NCI-H2227 treated with DMSO at 0.1 percent for 48 hours (cell line): ENCODE measurements at regions not wholly inside any gene's neighbourhood (a gene's known extent, or its start where the extent isn't known, plus 50 kb on each side); places are given as distances from the start of the nearest gene placed in this dataset.
"Not testable (repeated sequence)": the region's sequence is repeated elsewhere in the genome, so short reads cannot be mapped to it uniquely, and the experiment has no call there.

Source experiments
- DNase-seq: peaks from one replicate; lab custom pipeline; 2025; lab: John Stamatoyannopoulos, UW

DNA sequence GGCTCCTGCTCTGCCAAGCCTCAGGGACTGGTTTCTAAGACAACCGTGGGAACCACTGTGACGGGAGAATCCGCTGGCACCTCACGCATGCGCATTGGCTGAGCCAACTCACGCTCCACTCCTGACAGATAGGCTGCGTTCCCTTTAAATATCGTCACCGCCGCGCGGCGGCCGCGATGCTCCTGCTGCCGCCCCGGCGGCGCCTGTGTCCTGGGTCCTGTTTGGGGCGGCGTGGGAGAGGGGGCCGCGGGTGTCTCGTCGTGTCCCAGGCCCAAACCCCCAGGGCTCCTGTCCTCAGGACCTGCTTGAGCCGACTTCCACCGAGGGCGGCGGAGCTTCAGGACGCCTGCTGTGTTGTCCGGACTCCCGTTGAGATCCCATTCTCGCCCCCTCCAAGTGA is 684.8 kb upstream of the TPTE start:
- DNase-seq = not testable (repeated sequence)

DNA sequence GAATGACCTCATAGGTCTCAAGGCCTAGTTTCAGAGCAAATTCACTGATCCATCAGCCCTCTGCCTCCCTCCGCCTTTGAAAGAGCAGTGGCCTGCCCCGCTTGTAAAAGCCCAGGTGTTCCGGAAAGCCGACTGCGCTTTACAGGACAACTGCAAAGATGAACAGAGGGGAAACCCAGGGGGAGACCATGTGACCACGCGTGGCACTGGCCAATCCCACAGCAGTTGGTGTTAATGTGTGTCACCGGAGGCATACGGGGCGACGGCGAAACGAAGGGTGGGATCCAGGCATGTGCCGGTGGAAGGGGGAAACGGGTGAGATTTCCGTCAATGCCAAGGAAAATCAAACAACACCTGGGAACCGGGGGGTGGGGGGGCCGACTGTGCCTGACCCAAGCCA is 684.4 kb upstream of the TPTE start:
- not testable (repeated sequence) for DNase-seq

DNA sequence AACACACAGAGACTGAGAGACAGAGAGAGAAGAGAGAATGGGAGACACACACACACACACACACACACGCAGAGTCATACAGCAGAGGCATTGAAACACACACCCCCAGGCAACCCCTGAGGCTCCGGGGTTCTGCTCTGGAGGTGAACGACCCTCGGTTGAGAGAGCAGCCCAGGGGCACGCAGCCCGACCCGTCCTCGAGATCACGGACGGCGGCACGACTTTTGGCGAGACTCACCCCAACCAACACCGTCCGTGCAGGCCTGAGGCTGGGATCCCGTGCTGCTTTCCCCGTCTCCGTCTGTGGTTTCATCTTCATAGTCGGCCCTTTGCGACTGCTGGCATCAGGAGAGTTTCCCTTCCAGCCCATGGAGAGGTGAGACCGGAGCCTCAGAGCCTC is 683.9 kb upstream of the TPTE start:
- not testable (repeated sequence) for DNase-seq

DNA sequence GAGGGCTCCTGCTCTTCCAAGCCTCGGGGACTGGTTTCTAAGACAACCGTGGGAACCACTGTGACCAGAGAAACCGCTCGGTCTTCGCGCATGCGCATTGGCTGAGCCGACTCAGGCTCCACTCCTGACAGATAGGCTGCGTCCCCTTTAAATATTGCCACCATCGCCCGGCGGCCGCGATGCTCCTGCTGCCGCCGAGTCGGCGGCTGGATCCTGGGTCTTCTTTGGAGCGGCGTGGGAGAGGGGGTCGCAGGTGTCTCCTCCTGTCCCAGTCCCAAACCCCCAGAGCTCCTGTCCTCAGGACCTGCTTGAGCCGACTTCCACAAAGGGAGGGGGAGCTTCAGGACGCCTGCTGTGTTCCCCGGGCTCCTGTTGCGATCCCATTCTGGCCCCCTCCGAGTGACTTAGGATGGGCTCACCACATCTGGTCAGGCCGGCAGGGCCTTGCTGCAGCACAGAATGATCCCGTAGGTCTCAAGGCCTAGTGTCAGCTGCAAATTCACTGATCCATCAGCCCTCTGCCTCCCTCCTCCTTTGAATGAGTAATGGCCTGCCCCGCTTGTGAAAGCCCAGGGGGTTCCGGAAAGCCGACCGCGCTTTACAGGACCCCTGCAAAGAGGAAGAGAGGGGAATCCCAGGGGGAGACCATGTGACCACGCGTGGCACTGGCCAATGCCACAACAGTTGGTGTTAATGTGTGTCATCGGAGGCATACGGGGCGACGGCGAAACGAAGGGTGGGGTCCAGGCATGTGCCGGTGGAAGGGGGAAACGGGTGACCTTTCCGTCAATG is 683.2 kb upstream of the TPTE start:
- DNase-seq = peak; percentile 8

DNA sequence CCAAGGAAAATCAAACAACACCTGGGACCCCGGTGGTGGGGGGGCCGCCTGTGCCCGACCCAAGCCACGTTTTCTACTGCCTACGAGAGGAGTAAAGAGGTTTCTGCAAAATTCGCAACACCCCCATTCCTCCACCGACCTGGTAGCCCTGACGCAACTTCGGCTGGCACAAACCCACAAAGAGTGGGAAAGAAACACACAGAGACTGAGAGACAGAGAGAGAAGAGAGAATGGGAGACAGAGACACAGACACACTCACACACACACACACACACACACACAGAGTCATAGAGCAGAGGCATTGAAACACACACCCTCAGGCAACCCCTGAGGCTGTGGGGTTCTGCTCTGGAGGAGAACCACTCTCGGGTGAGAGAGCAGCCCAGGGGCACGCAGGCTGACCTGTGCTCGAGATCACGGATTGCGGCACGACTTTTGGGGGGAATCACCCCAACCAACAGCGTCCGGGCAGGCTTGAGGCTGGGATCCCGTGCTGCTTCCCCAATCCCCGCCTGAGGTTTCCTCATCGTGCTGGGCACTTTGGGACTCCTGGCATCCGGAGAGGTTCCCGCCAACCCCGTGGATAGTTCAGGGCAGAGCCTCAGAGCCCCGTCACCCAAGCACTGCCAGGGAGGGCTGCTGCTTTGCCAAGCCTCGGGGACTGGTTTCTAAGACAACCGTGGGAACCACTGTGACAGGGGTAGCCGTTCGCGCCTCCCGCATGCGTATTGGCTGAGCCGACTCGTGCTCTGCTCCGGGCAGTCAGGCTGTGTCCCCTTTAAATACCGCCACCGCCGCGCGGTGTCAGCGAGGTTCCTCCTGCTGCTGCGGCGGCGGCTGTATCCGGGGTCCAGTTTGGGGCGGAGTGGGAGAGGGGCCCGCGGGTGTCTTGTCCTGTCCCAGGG is 682.4 kb upstream of the TPTE start:
- DNase-seq = no peak

DNA sequence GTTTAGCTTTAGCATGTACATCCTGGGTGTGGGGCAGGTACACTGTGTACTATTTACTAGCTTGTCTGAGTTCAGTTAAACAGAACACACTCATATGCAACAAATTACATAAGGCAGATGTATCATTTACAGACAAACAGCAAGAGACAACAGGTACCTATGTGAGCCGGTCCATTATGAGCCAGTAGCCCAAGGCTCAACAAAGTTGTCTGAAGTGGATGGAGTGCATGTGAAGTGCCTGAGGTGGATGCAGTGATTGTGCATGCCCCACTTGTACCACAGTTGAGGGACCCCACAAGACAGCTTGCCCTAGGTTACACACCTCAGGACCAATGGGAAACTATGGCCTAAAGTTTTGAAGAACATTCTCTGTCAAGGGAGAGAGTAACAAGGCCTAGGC is 677.3 kb upstream of the TPTE start:
- not testable (repeated sequence) for DNase-seq

DNA sequence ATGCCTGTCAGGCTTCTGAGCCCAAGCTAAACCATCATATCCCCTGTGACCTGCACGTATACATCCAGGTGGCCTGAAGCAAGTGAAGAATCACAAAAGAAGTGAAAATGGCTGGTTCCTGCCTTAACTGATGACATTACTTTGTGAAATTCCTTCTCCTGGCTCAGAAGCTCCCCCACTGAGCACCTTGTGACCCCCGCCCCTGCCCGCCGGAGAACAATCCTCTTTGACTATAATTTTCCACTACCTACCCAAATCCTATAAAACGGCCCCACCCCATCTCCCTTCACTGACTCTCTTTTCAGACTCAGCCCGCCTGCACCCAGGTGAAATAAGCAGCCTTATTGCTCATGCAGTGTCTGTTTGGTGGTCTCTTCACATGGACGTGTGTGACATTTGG is 673.9 kb upstream of the TPTE start:
- not testable (repeated sequence) for DNase-seq

DNA sequence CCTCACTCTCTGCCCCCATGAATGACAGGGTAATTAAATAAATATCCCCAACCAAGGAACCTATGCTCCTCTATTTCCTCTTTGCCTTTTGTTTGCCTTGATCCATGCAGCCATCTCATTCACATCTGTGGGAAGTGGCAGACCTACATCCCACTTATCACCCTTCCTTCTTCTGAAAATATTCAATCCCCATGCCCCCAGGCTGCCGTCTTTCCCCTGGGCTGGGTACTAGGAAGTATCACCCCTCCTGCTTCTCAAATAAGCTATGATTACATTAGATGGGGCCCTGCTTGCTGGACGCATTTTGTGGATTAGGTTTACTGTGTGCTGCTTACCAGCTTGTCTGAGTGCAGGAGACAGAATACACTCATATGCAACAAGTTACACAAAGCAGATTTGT is 670.2 kb upstream of the TPTE start:
- DNase-seq = not testable (repeated sequence)

DNA sequence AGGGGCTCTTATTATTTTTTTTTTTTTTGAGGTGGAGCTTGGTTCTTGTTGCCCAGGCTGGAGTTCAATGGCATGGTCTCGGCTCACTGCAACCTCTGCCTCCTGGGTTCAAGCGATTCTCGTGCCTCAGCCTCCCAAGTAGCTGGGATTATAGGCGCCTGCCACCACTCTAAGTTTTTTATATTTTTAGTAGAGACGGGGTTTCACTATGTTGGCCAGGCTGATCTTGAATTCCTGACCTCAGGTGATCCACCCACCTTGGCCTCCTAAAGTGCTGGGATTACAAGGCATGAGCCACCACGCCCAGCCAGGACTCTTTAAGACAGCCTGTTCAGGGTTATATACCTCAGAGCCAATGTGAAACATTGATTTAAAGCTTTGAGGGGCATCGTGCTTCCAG is 669.7 kb upstream of the TPTE start:
- not testable (repeated sequence) for DNase-seq

DNA sequence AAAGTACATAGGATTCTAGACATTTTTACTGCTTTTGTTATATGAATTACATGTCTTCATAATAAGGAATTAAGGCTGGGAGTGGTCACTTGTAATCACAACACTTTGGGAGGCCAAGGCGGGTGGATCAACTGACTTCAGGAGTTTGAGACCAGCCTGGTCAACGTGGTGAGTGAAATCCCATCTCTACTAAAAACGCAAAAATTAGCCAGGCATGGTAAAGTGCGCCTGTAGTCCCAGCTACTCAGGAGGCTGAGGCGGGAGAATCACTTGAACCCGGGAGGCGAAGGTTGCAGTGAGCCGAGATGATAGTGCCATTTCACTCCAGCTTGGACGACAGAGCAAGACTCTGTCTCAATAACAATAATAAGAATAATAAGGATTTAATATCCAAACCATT is 663.8 kb upstream of the TPTE start:
- DNase-seq = not testable (repeated sequence)

DNA sequence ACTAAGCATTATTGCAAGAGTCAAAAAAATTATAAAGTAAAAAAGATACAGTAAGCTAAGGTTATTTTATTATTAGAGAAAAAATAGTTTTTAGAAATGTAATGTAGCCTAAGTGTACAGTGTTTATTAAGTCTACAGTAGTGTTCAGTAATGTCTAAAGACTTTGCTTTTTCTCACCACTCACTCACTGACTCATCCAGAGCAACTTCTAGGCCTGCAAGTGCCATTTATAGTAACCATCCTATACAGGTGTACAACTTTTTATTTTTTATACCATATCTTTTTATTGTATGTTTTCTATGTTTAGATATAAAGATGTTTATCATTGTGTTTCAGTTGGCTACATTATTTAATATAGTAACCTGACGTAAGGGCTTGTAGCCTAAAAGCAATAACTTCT is 661.5 kb upstream of the TPTE start:
- DNase-seq = not testable (repeated sequence)

DNA sequence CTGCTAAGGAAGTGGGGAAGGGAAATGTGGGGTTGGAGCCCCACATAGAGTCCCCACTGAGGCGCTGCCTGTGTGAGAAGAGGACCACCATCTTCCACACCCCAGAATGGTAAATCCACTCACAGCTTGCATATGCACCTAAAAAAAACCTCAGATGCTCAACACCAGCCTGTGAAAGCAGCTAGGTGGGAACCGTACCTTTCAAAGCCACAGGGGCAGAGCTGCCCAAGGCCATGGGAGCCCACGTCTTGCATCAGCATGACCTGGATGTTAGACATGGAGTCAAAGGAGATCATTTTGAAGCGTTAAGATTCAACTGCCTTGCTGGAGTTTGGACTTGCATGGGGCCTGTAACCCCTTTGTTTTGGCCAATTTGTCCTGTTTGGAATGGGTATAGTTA is 658.9 kb upstream of the TPTE start:
- DNase-seq = not testable (repeated sequence)

DNA sequence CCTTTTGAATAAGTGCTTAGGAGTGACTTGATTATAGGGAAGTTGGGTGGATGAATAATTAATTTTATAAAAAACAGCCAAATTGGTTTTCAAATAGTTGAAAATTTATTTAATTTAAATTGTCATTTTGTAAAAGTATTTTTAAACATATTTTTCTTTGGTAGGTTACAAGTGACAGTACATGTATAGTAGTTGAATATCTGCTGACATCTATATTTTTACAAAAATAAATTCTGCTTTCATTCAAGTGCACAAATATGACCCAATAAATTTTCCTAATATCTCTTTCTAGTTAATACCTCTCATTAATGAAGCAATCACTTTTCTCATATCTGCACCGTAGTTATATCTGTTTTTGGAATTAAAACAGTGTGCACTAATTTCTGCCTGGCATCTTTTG is 653.6 kb upstream of the TPTE start:
- not testable (repeated sequence) for DNase-seq

DNA sequence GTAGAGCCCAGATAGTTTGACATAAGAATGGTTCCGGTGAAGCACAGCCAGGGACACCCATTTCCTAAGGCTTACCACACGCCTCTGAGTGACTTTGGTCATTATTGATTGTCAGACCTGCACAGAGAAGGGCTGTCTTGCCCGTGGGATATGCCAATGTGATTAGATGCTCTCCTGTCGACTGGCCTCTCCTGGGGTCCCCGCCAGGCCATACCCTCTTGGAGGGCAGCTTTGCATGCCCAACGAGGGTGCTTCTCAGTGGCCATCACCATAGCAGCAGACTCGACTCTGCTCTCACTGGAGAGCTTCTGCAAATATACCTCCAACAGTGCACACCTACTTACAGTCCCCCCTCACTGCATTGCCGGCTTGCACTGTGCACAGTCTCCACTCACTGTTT is 648.3 kb upstream of the TPTE start:
- not testable (repeated sequence) for DNase-seq

DNA sequence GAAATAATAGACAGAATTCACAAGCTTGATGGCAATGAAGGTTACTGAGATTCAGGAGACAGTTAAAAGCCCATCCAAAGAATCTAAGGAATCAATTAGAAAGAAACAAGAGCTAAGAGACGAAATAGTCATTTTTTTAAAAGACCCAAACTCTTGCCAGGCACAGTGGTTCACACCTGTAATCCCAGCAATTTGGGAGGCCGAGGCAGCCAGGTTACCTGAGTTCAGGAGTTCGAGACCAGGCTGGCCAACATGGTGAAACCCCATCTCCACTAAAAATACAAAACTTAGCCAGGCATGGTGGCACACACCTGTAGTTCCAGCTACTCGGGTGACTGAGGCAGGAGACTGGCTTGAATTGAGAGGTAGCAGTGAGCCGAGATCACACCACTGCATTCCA is 647.2 kb upstream of the TPTE start:
- DNase-seq = not testable (repeated sequence)

DNA sequence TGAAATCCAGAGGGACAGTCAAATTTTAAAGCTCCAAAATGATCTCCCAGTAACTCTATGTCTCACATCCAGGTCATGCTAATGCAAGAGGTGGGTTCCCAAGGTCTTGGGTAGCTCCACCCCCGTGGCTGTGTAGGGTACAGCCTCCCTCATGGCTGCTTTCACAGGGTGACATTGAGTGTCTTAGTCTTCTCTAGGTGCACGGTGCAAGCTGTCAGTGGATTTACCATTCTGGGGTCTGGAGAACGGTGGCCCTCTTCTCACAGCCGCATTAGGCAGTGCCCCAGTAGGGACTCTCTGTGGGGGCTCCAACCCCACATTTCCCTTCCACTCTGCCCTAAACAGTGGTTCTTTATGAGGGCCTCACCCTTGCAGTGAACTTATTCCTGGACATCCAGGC is 640.0 kb upstream of the TPTE start:
- not testable (repeated sequence) for DNase-seq

DNA sequence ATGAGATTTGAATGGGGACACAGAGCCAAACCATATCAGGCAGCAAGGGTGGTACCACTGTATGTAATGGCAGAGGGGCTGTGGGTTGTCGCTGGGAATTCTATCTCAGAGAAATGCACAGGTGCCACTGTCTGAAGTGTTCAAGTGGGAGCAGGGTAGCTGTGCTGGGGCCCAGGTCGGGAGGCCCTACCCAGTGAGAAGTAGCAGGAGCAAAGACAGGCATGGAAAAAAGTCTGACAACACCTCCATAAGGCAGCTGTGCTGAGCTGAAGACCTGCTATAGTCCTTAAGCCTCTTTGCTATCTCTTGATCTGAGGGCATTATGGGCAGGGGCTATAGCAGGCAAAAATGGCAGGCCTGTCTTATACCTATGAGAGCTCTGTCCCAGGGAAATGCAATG is 638.3 kb upstream of the TPTE start:
- not testable (repeated sequence) for DNase-seq

DNA sequence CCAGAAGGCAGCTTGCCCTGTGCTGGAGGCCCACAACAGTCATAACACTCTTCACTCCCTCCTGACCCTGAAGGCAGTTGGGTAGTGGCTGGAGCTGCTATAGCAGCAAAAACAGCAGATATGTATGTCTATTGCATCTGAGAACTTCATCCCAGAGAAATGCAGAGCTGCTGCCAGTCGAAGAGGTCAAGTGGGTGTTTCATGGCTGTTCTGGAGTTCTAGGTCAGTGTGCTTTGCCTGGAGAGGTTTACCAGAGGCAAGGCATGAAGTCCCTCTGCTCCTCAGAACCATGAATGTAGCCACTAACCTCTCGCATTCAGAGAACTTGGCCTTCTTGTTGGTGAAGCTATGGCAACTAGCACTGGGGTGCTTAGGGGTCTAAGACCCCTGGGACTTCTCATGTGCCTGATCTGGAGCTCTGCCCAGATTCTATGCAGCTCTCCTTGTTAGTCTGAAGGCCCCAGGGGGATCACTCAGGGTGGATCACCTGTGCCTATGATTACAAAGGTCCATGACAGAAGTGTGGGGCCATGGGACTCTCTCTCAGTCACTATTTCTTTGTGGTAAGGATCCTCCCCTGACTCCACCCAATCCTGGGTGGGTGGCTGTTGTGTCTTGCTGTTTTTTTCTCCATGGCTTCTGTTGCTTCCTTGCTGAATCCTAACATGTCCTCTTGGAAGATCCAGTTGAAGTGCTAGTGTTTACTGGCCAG is 637.7 kb upstream of the TPTE start:
- DNase-seq = not testable (repeated sequence)

DNA sequence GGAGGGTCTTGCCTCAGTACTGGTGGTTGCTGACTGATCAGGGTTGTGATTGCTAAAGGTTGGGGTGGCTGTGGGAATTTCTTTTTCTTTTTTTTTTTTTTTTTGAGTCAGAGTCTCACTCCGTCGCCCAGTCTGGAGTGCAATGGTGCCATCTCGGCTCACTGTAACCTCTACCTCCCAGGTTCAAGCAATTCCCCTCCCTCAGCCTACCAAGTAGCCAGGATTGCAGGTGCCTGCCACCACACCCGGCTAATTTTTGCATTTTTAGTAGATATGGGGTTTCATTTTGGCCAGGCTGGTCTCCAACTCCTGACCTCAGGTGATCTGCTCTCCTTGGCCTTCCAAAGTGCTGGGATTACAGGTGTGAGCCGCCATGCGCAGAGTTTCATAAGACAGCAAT is 632.9 kb upstream of the TPTE start:
- not testable (repeated sequence) for DNase-seq

DNA sequence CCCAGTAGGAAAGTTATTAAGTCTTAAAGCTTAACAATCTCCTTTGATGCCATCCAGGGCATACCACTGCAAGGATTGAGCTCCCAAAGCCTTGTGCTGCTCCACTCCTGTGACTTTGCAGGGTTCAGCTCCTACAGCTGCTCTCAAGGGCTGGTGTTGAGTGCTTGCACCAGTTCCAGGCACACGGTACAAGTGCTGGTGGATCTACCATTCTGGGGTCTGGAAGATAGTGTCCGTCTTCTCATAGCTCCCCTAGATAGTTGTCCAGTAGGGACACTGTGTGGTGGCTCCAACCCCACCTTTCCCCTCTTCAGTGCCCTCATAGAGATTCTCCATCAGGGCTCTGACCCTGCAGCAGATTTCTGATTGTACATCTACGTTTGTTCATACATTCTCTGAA is 617.8 kb upstream of the TPTE start:
- not testable (repeated sequence) for DNase-seq

DNA sequence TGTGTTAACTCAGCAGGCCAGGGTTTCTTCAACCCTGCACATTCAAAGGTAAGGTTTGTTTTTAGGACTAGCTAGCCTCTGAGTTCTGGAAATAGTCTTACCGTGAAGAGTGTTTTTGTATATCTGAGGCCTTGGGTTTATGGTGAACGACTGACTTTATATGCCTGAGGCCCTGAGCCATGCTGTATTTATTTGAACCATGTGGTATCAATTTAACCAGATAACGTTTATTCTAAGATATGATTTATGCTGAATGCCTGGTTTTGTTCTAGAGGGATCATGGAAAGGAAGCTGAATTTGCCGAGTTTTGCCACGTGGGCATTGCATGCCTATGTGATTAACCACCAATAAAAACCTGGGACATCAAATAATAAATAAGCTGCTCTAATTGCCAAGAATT is 607.2 kb upstream of the TPTE start:
- not testable (repeated sequence) for DNase-seq

DNA sequence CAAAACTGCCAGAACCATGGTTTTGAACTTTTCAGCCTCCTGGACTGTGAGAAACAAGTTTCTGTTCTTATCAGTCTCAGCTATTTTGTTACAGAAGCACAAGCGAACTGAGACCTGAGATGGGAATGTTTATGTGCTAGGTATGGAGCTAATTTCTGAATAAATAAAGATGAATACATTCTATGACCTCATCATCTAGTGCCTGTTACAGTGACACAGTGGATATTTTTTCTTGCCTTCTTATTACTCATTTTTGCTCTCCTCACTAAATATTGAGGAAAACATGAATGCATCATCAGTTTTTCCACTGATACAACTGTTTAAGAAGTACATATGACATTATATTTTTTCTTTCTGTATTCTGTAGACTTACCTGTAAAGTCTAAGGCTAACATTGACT is 601.9 kb upstream of the TPTE start:
- DNase-seq = not testable (repeated sequence)
